Ishikawa (cell line): ENCODE measurements at regions not wholly inside any gene's neighbourhood (a gene's known extent, or its start where the extent isn't known, plus 50 kb on each side); places are given as distances from the start of the nearest gene placed in this dataset.

Source experiments
- CEBPB ChIP-seq: IDR thresholded peaks from 2 replicates; pipeline ENCODE4 v1.6.1; 2012
- CREB1 ChIP-seq: IDR thresholded peaks from 2 replicates; pipeline ENCODE4 v1.6.1; 2012; ENCODE audit warnings: low read depth
- EGR1 ChIP-seq: IDR thresholded peaks from 2 replicates; pipeline ENCODE4 v1.6.1; 2012
- EP300 ChIP-seq: IDR thresholded peaks from 2 replicates; pipeline ENCODE4 v1.6.1; 2012; ENCODE audit warnings: borderline replicate concordance
- FOXM1 ChIP-seq: IDR thresholded peaks from 2 replicates; pipeline ENCODE4 v1.6.1; 2012; ENCODE audit warnings: low read depth, borderline replicate concordance
- MAX ChIP-seq: IDR thresholded peaks from 2 replicates; pipeline ENCODE4 v1.6.1; 2012
- NFIC ChIP-seq: IDR thresholded peaks from 2 replicates; pipeline ENCODE4 v1.6.1; 2012
- RAD21 ChIP-seq: IDR thresholded peaks from 2 replicates; pipeline ENCODE4 v1.6.1; 2012; ENCODE audit warnings: low read depth
- REST ChIP-seq: IDR thresholded peaks from 2 replicates; pipeline ENCODE4 v1.6.1; 2012; ENCODE audit warnings: low read depth, mild to moderate bottlenecking
- TAF1 ChIP-seq: IDR thresholded peaks from 2 replicates; pipeline ENCODE4 v1.6.1; 2012; ENCODE audit warnings: low read depth, mild to moderate bottlenecking
- TCF12 ChIP-seq: IDR thresholded peaks from 2 replicates; pipeline ENCODE4 v1.6.1; 2012; ENCODE audit warnings: low read depth
- TEAD4 ChIP-seq: IDR thresholded peaks from 2 replicates; pipeline ENCODE4 v1.6.1; 2012
- USF1 ChIP-seq: IDR thresholded peaks from 2 replicates; pipeline ENCODE4 v1.6.1; 2012
- YY1 ChIP-seq: IDR thresholded peaks from 2 replicates; pipeline ENCODE4 v1.6.1; 2012; ENCODE audit warnings: low read depth
- ZBTB7A ChIP-seq: IDR thresholded peaks from 2 replicates; pipeline ENCODE4 v1.6.1; 2012; ENCODE audit warnings: low read depth

GRCh38 chr6:48032151-48032550, 78.8 kb downstream of the PTCHD4 start:
- TF ChIP-seq NFIC: no peak
- TF ChIP-seq REST: no peak

GRCh38 chr6:48031711-48032110, 79.3 kb downstream of the PTCHD4 start:
- TF ChIP-seq RAD21: no peak

- TF ChIP-seq ZBTB7A: no peak
- no peak for TF ChIP-seq REST
- TF ChIP-seq MAX: no peak
- TF ChIP-seq YY1: no peak
- no peak for TF ChIP-seq TCF12
- TF ChIP-seq FOXM1: no peak
- TF ChIP-seq CREB1: no peak
- TF ChIP-seq TEAD4: no peak
- TF ChIP-seq RAD21: no peak
- TF ChIP-seq EP300: no peak
- TF ChIP-seq USF1: no peak
These were observed 83.1 kb downstream of the PTCHD4 start for GRCh38 chr6:48027704-48028435.

GRCh38 chr6:48024956-48025355, 86.0 kb downstream of the PTCHD4 start:
- no peak for TF ChIP-seq EGR1
- no peak for TF ChIP-seq CEBPB

GRCh38 chr6:48021904-48022303, 89.1 kb downstream of the PTCHD4 start:
- TF ChIP-seq FOXM1 (no peak), TCF12 (no peak), CREB1 (no peak), CEBPB (no peak), EP300 (no peak), REST (no peak), TEAD4 (no peak), MAX (no peak)

- TF ChIP-seq EGR1: no peak
- no peak for TF ChIP-seq RAD21
- no peak for TF ChIP-seq CREB1
- no peak for TF ChIP-seq USF1
- no peak for TF ChIP-seq NFIC
- no peak for TF ChIP-seq TAF1
- TF ChIP-seq TEAD4: no peak
- no peak for TF ChIP-seq TCF12
These were observed 94.8 kb downstream of the PTCHD4 start for GRCh38 chr6:48016020-48016755.
